ENCODE measurements at regions not wholly inside any gene's neighbourhood (a gene's known extent, or its start where the extent isn't known, plus 50 kb on each side); places are given as distances from the start of the nearest gene placed in this dataset.

GRCh38 chr14:49966971-49967630 is 74.2 kb downstream of the ARF6 start:
- Mint-ChIP-seq H3K36me3 (ENCODE audit: low read depth) (no peaks in the 10 kb centered on the region), H3K4me1 (ENCODE audit: low read depth) (peaks cover 44% of the 10 kb centered on the region), H3K27me3 (ENCODE audit: low read depth) (no peaks in the 10 kb centered on the region), H3K9me3 (ENCODE audit: low read depth) (no peaks in the 10 kb centered on the region), H3K4me3 (ENCODE audit: unreplicated experiment) (no peak overlapping the region), H3K27ac (ENCODE audit: unreplicated experiment) (peak overlapping the region; percentile 57)
- TF ChIP-seq CTCF (IDR thresholded peaks at IDR 0.05) = no peak
- DNase-seq (ENCODE audit: low spot score) = no peak

DNA sequence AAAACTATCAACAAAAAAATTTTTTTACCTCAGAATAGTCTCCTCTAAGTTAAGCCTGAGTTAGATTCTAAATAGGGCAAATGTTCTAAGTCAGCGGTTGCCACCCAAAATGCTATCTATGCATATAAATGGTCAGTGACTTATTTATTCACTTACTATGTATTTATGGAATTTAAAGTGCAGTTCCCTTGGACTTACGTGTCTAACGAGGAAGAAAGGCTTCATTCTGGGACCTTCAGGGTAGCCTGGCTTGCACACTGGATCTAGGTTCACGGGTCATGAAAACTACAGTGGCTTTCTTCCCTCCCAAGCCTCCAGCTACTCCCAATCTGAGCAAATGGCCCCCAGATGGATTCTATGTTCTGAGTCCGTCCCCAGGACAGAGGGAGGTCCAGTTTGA is 77.1 kb downstream of the ARF6 start:
- H3K4me3 Mint-ChIP-seq (ENCODE audit: unreplicated experiment) = no peak overlapping the region
- no peak for TF ChIP-seq CTCF (IDR thresholded peaks at IDR 0.05)
- no peaks in the 10 kb centered on the region for H3K9me3 Mint-ChIP-seq (ENCODE audit: low read depth)
- peak overlapping the region; percentile 64 for H3K27ac Mint-ChIP-seq (ENCODE audit: unreplicated experiment)
- no peak for DNase-seq (ENCODE audit: low spot score)
- H3K27me3 Mint-ChIP-seq (ENCODE audit: low read depth) = no peaks in the 10 kb centered on the region
- no peaks in the 10 kb centered on the region for H3K36me3 Mint-ChIP-seq (ENCODE audit: low read depth)
- peaks cover 63% of the 10 kb centered on the region for H3K4me1 Mint-ChIP-seq (ENCODE audit: low read depth)

GRCh38 chr14:49970474-49971147 is 77.7 kb downstream of the ARF6 start:
- Mint-ChIP-seq H3K27ac (ENCODE audit: unreplicated experiment) (peak overlapping the region; percentile 64), H3K27me3 (ENCODE audit: low read depth) (no peaks in the 10 kb centered on the region), H3K4me3 (ENCODE audit: unreplicated experiment) (no peak overlapping the region), H3K9me3 (ENCODE audit: low read depth) (no peaks in the 10 kb centered on the region), H3K36me3 (ENCODE audit: low read depth) (no peaks in the 10 kb centered on the region), H3K4me1 (ENCODE audit: low read depth) (peaks cover 67% of the 10 kb centered on the region)
- no peak for DNase-seq (ENCODE audit: low spot score)
- no peak for TF ChIP-seq CTCF (IDR thresholded peaks at IDR 0.05)

DNA sequence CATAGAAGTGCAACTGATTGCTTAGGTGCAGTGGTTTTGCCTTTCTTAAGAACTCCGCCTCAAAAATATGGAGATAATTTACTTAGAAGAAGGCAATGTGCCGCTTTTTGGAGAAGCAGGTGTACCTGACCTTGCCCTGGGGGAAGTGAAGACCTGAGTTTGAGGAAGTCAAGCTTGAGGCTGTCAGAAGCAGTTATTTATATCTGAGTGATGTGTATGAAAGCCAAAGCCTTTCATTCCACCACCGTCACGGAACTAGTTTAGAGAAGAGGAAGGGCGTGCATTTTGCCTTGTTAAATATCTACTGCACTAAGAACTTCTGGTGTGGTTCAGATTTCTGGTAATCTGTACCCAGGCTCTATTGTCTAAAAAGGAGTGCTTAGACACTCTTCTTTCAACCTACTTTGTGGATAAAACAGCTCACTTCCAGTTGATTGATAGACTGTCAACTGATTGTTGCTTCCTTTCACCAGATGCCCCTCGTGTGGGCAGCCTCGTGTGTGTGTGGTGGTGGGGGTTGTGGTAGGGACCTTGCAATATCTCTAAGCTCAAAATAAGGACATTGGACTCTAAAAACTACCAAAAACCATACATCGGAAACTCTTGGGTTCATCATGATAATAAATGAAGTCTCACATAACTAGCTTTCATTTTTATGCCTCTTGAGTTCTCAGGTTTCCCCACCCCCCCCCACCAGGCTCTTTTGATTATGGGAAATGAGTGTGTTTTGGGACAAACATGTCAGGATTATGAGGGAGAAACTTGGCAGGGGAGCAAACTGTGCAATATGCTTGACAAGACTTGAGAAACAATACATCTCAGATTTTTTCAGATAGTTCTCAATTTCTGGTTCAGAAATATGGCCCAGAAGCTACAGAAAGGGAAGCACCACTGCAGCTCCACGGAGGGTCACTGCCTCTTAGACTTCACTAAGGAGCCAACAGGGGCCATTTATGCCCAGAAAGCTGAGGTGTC is 78.6 kb downstream of the ARF6 start:
- Mint-ChIP-seq H3K27ac (ENCODE audit: unreplicated experiment) (peak overlapping the region; percentile 90), H3K9me3 (ENCODE audit: low read depth) (no peaks in the 10 kb centered on the region), H3K4me3 (ENCODE audit: unreplicated experiment) (no peak overlapping the region), H3K4me1 (ENCODE audit: low read depth) (peaks cover 67% of the 10 kb centered on the region), H3K27me3 (ENCODE audit: low read depth) (no peaks in the 10 kb centered on the region), H3K36me3 (ENCODE audit: low read depth) (no peaks in the 10 kb centered on the region)
- TF ChIP-seq CTCF (IDR thresholded peaks at IDR 0.05) = no peak
- DNase-seq (ENCODE audit: low spot score) = no peak

- Mint-ChIP-seq H3K4me3 (ENCODE audit: unreplicated experiment) (peak overlapping the region; percentile 54), H3K36me3 (ENCODE audit: low read depth) (no peaks in the 10 kb centered on the region), H3K4me1 (ENCODE audit: low read depth) (peaks cover 67% of the 10 kb centered on the region), H3K27me3 (ENCODE audit: low read depth) (no peaks in the 10 kb centered on the region), H3K9me3 (ENCODE audit: low read depth) (no peaks in the 10 kb centered on the region), H3K27ac (ENCODE audit: unreplicated experiment) (peak overlapping the region; percentile 90)
- no peak for TF ChIP-seq CTCF (IDR thresholded peaks at IDR 0.05)
- no peak for DNase-seq (ENCODE audit: low spot score)
Observed at GRCh38 chr14:49972131-49972671, 79.3 kb downstream of the ARF6 start.
